SIG-M5 treated with dmso at 0.1 percent for 504 hours (cell line): ENCODE measurements at regions not wholly inside any gene's neighbourhood (a gene's known extent, or its start where the extent isn't known, plus 50 kb on each side); places are given as distances from the start of the nearest gene placed in this dataset.

Source experiments
- DNase-seq: peaks from one replicate; lab custom pipeline; 2025; ENCODE audit not compliant: unreplicated experiment; lab: John Stamatoyannopoulos, UW

DNA sequence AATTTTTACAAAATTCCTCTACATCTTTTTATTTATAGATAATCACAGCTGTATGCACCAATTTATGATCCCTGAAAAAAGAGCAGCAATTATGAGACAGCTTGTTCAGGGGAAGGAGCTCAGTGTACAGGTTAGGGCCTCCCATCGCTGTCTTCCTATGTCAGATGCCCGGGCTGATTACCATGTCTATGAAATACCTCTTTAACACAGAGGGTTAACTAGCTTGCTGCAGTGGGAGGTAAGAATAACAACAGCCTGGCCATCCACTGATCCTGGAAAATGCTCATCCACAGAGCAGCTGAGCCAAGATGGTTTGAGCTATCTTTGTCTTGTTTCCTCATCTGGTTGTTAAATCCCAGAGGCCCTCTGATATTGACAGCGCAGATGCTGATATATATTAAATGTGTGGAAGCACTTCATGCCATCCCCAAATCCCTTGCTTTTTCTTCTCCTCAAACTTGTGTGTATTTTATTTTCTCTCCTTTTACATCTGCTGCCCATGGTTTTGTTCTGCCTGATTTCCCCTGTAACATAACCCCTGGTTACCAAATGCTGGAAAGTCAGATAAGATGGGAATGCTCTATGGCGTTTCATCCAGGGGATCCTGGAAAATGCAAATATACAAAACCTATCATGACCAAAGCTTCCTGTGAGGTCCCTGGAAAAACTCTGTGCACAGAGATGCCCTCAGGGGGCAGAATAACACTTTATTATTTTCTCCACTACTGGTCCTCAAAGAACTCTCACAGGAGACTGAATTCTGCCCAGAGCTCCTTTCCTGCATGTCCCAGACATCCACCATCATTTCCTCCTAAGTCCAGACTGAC lies 85.8 kb upstream of the PUDP start:
- no peak for DNase-seq

DNA sequence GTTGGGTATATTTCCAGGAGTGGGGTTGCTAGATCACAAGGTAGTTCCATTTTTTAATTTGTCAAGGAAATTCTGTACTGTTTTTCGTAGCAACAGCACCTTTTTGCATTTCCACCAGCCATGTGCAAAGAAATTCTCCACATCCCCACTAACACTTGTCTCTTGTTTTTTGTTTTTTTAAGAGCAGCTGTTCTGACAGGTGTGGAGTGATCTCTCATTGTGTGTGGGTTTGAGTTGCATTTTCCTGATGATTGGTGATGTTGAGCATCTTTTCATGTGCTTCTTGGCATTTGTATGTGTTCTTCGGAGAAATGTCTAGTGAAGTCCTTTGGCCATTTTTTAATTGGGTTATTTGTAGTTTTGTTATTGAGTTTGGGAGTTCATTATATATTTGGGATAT lies 80.3 kb upstream of the PUDP start:
- no peak for DNase-seq

DNA sequence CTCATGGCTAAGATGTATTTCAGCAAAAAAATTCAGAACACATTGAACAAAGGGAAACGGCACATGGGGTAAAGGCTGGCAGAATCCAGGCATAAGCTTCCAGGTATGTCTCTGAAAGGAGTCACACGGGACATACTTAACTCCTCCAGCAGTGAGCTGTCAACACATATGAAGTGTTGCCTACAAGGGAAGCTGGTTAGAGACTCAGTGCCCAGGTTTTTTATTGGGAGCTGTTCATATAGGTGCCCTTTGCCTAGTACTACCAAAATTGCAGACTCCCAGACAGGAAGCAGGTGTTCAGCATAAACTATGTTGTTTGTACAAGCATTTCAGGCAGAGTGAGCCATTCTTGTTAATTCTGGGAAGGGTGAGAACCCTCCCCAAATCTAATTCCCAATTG lies 77.4 kb upstream of the PUDP start:
- DNase-seq = no peak

DNA sequence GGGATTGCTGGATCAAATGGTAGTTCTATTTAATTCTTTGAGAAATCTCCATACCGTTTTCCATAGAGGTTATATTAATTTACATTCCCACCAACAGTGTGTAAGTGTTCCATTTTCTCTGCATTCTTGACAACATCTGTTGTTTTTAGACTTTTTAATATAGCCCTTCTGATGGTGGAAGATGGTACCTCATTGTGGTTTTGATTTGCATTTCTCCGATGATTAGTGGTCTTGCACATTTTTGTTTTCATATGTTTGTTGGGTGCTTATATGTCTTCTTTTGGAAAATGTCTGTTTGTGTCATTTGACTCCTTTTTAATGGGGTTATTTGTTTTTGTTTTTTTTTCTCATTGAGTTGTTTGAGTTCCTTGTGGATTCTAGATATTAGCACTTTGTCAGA lies 75.3 kb upstream of the PUDP start:
- DNase-seq = no peak

DNA sequence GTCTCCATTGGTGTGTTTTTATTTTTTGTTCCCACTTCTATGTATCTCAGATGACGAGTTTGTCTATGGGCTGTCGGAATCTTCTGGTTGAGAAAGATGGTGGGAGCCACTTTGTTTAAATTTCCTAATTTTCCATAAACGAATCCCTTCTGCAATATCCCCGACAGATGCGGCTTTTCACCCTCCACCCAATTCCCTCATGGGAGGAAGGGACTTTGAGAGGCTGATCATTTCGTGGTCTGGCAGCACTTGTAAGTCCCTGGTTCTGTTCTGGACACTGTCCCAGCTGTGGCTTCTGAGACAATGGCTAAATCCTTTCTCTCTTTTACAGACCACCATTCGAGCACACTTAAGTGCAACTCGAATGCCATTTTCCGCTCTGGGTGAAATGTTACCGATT lies 72.2 kb upstream of the PUDP start:
- no peak for DNase-seq

DNA sequence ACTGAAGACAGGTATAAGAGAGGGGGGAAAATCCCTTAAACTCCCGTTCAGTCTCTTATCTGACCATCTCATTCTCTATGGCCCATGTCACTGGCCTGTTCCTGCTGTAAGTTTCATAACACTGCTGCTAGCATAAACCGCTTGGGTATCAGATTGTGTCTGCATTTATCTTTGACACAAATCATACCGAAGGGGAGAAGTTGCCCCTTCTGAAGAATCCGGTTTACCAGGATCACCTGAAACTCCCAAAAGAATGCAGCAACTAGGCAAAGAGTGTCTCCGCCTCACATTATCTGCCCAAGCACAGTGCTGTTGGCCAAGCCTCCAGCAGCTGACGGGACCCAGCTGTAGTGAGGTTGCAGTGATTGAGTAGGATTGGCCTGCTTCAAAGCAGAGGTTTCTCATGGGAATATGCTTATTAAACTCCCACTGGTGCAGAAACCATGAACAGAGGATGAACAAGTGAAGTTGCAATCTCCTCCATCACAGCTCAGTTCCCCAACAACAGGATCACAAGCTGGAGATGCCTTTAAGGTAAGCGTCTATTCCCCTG lies 71.3 kb upstream of the PUDP start:
- no peak for DNase-seq

DNA sequence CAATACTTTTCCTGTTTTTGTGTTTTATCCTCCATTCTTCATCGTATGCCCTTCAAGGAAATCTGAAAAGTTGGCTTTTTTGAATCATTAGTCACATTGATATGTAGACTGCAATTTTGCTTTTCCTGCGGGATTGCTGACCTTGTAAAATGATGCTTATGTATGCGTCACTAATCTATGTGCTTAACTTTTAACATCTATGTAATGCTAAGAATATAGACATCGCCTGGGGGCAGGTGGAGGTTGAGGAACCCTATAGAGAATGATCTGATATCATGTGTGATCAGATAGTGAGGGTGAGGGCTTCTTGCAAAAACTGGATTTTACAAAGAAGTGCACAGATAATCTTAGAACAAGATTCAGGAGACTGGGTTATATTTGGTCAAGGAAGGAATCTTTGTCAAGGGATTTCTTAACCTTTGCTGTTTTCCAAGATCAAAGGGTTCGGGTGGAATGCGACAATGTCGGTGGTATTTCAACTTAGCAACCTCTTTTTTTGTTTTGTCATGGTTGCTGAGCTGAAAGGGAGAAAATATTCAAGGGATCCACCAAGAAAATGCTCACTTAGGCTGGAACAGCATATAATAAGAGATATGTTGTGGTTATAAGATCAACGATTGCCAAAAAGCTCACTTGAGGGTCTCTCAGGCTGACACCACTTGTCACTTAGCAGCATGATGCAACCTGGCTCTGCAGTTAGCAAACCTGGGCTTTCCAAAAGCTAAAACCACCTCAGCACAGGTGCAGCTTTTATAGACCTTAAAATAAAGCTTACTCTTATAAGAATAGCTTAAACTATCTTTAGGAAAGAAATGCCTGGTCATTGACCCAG lies 70.6 kb upstream of the PUDP start:
- no peak for DNase-seq

DNA sequence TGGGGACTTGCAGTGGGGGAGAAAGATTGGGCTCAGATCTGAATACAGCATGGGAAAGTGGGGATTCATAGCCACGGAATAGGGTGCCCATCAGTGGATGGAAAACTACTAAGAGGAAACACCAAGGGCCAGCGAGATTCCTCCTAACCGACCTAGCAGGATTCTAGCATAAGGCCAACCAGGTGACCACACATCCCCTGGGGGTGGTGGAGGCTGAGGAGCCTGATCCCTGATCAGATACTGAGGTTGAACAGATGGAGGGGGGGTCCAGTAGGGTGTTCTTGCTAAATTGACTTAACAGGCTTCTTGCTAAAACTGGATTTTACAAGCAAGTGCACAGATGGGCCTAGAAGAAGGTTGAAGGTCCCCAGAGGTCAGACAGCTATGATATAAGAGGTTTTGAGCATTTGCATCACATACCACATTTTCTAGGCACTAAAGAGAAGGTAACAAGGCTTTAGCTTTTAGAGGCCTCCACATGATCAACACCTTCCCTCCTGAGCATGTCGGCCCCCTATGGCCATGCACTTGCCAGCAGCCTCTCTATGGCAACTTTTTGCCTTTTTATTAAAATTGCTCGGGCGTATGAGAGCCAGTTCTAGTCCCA lies 69.1 kb upstream of the PUDP start:
- DNase-seq = no peak

DNA sequence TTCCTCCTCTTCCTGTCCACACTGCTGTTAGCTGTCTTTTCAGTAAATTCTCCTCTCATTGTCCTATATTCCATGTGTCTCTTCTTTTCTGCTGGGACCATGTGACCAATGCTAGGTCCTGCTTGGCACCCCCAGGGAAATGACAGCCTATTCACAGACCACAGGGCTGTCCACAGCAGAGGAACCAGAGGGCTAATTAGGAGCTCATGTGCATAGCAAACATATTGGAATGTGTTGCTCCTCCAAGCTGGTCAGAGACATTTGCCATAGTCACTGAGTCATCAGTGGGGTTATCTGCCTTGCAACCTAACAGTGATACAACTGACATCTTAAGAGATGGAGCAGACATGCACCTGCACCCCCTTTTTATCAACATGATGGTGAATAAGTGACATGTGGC lies 67.9 kb upstream of the PUDP start:
- DNase-seq = no peak

DNA sequence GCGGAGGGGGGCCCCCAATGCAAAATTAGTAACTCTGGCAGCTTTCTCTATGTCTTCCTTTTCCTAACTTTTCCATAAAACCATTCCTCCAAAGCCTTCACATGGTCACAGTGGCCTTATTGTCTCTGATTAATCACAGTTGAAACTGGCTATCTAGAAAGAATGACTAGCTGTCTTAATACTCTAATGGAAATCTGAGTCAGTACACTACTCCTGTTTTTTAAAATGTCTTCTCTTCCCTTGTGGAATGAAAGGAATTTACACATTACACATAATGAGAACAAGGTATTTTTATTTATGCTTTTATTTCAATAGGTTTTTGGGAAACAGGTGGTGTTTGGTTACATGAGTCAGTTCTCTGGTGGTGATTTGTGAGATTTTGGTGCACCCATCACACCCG lies 66.3 kb upstream of the PUDP start:
- no peak for DNase-seq

DNA sequence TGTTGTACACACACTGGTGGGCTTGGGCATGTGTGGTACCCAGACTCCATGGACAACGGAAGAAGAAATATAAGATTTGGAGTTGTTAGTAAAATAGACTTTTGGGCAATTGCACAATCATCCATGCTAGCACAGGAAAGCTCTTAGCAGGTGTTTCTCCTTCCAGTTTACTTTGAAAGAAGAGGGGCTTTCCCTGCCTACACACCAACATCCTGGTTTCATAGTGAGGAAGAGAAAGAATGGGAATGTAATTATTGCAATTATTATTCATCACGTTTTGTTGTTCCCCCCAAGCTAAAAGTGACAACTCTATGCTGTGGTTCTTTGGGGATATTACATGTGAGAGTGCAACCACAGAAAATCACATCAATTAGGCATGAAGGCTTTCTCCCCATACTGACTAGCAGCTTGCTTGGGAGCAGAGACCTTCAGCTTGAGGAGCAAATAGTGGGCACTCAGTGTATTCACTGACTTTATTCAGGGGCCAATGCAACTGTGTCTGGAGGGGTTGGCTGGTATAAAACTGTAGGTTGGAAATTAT lies 57.2 kb upstream of the PUDP start:
- no peak for DNase-seq

DNA sequence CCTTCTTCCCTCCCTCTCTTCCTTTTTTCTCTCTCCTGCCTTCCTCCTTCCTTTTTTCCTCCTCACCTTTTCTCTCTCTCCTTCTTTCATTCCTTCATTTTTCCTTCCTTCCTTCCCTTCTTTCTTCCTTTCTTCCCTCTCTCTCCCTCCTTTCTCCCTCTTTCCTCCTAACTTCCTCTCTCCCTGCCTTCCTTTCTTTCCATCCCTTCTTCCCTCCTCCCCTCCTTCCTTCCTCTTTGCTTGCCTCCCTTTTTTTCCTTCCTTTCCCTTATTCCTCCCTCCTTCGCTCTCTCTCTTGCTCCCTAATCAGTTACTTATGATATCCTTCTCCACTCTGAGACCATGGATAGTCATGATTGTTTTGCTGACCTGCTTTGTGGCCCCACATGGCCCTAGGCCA lies 56.7 kb upstream of the PUDP start:
- DNase-seq = no peak

DNA sequence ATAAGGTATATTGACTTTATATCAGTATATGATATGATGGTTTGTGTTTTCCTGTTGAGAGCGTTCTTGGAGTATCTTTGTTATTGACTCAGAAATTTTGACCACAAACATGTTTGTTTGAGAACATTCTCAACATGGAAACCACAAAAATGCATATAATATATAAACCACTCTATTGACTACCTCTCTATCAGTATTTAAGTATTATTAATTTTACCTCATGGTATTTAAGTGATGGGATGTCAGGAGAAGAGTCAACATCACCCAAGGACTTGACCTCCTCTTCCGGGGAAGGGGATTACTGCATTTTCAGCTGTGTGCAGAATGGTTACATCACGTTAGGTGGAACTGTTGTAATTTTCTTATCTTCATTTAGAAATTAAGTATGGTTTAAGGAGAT lies 54.3 kb upstream of the PUDP start:
- no peak for DNase-seq

DNA sequence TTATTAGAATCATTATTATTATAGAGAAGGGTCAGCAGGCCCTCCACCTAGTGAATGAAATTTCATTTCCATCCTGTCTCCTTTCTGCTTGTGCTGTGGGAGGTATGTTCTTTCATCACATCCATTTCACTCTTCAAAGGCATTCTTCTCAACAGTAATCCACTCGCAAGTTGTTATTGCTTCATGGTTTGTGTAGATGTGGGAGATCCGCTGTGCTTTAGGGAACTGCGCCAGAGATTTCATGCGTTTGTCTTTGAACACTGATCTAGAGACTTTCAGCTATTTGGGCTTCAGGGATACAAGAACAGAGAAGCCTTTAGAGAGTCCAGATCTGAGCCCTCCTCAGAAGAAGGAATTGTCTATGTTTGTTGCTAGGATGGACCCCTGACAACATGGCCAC lies 53.5 kb upstream of the PUDP start:
- no peak for DNase-seq

DNA sequence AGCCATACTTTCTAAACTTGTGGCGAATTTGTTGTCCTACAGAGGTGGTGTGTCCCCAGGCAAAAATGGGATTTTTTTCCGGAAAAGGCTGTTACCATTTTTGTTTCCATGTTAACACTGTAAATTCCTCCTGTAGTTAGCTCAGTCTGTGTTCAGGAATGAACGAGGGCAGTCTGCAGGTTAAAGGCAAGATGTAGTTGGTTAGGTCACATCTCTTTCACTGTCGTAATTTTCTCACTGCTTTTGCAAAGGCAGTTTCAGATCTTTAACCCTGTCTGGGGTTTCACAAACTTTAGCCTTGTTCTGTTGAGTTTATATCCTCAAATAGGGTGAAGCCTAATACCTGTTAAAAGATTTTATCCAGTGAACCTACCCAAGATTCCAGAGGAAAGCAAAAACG lies 50.5 kb upstream of the PUDP start:
- no peak for DNase-seq
